K562 (cell line): ENCODE measurements at regions not wholly inside any gene's neighbourhood (a gene's known extent, or its start where the extent isn't known, plus 50 kb on each side); places are given as distances from the start of the nearest gene placed in this dataset.

ENCODE experiments used
- ATAC-seq: fragments of 200-7000 bp; cut with Tn5 transposase; 3 replicates; pipeline ENCODE4 v1.9.1; 2020; ENCODE audit warnings: moderate library complexity
- BruUV-seq: library from RNA; stranded (reverse); fragments of 400-500 nt; replicated peaks from 2 replicates; lab custom pipeline; 2021; lab: Mats Ljungman, UMichigan
- CTCF ChIA-PET: fragments of 300-600 bp; formaldehyde crosslinking; extraction: SDS; loops from one replicate; lab custom pipeline; 2021; ENCODE audit warnings: low intra/inter-chr PET ratio; lab: Yijun Ruan, JAX
- POLR2A ChIA-PET: fragments of 300-600, 350-650 bp; sonication (Branson Sonifier 250); formaldehyde crosslinking; extraction: SDS; loops from one replicate; lab custom pipeline; 2021; ENCODE audit warnings: antibody characterized with exemption, inconsistent platforms; lab: Yijun Ruan, JAX
- DNase-seq, 4 experiments: peaks; one replicate each; pipeline versions ENCODE4 v3.0.0 to v3.0.0-alpha.2; 2011 to 2018; ENCODE audit warnings: low spot score in 3 of 4, mixed read lengths in 3 of 4; ENCODE audit errors: extremely low read depth in 1 of 4
- FAIRE-seq: peaks from 2 replicates; lab custom pipeline; 2011; peaks lifted over from hg19 to GRCh38; lab: Jason Lieb, UNC
- H2AFZ ChIP-seq: 2 replicates; pipeline ENCODE4 v1.6.0; 2011; ENCODE audit warnings: low read depth, low read length, control low read depth, inconsistent platforms
- H3K27ac ChIP-seq: fragments of 200-600 bp; 3 replicates; pipeline ENCODE4 v1.8.0; 2011; ENCODE audit warnings: low read depth, mild to moderate bottlenecking, control low read depth, inconsistent platforms, low read length, moderate library complexity, mixed read lengths; ENCODE audit errors: extremely low read depth
- H3K27me3 ChIP-seq, 2 experiments: fragments of 300-600 bp in 1 of 2; 2 replicates in 1 of 2; 3 replicates in 1 of 2; pipeline versions ENCODE4 v1.6.0 to v1.8.0; 2011; ENCODE audit warnings: inconsistent platforms in 2 of 2, low read length in 2 of 2, mild to moderate bottlenecking in 1 of 2, mixed read lengths in 1 of 2, moderate library complexity in 1 of 2; ENCODE audit not compliant: control insufficient read depth in 2 of 2, insufficient read depth in 2 of 2
- H3K36me3 ChIP-seq: fragments of 300-600 bp; 3 replicates; pipeline ENCODE4 v1.8.0; 2011; ENCODE audit warnings: mild to moderate bottlenecking, low read length, inconsistent platforms; ENCODE audit not compliant: control insufficient read depth, insufficient read depth
- H3K4me1 ChIP-seq, 2 experiments: fragments of 200-600 bp in 1 of 2; replicated peaks in 1 of 2; 2 replicates in 1 of 2; 3 replicates in 1 of 2; pipeline versions ENCODE4 v1.5.1 to v1.8.0; 2011; ENCODE audit warnings: inconsistent platforms in 2 of 2, low read length in 2 of 2, mild to moderate bottlenecking in 1 of 2, mixed read lengths in 1 of 2, moderate library complexity in 1 of 2; ENCODE audit not compliant: control insufficient read depth in 2 of 2, insufficient read depth in 2 of 2
- H3K4me2 ChIP-seq: 2 replicates; pipeline ENCODE4 v1.6.1; 2011; ENCODE audit warnings: low read length, control low read depth, inconsistent platforms, mixed read lengths; ENCODE audit not compliant: insufficient read depth
- H3K4me3 ChIP-seq: fragments of 200-600 bp; sonication (generic), shearing (Covaris generic); 2 replicates; pipeline ENCODE4 v1.5.1; 2016; ENCODE audit warnings: control low read depth, inconsistent platforms
- H3K79me2 ChIP-seq: fragments of 200-600 bp; 3 replicates; pipeline ENCODE4 v1.8.0; 2011; ENCODE audit warnings: low read length, inconsistent platforms; ENCODE audit not compliant: control insufficient read depth, insufficient read depth
- H3K9ac ChIP-seq, 2 experiments: 2 replicates each; pipeline versions ENCODE4 v1.6.0 to v1.6.1; 2011; ENCODE audit warnings: low read depth in 2 of 2, low read length in 2 of 2, control low read depth in 1 of 2, inconsistent platforms in 1 of 2, mild to moderate bottlenecking in 1 of 2, mixed read lengths in 1 of 2; ENCODE audit not compliant: insufficient read depth in 1 of 2
- H3K9me1 ChIP-seq: one replicate; pipeline ENCODE4 v1.6.0; 2011; ENCODE audit warnings: inconsistent platforms, mild to moderate bottlenecking, low read length, moderate library complexity; ENCODE audit not compliant: control insufficient read depth, insufficient read depth
- H3K9me3 ChIP-seq: replicated peaks from 2 replicates; pipeline ENCODE4 v1.5.1; 2011; ENCODE audit warnings: low read depth, low read length, inconsistent platforms; ENCODE audit not compliant: control insufficient read depth, insufficient read depth
- H4K20me1 ChIP-seq: replicated peaks from 2 replicates; pipeline ENCODE4 v1.6.1; 2011; ENCODE audit warnings: low read length, inconsistent platforms, mixed read lengths; ENCODE audit not compliant: control insufficient read depth, insufficient read depth
- CBX8 ChIP-seq: fragments of 200-600 bp; sonication (generic); IDR thresholded peaks from 2 replicates; pipeline ENCODE4 v1.6.1; 2012; ENCODE audit warnings: borderline replicate concordance, mixed run types, low read depth, mild to moderate bottlenecking, moderate library complexity, mixed read lengths, low read length, control low read depth, inconsistent platforms; ENCODE audit not compliant: poor library complexity, severe bottlenecking; ENCODE audit errors: extremely low read depth
- CREBBP ChIP-seq: IDR thresholded peaks from one replicate; pipeline ENCODE4 v1.6.1; 2012; ENCODE audit warnings: low read depth, mild to moderate bottlenecking, control low read depth, inconsistent platforms, low read length
- CXXC5 ChIP-seq: fragments of 250-450 bp; sonication (Bioruptor Pico); IDR thresholded peaks from 2 replicates; pipeline ENCODE4 v1.8.0; 2022; ENCODE audit warnings: inconsistent platforms, mild to moderate bottlenecking, moderate library complexity
- FOXJ3 ChIP-seq: sonication (generic); formaldehyde crosslinking; IDR thresholded peaks from 2 replicates; pipeline ENCODE4 v1.4.0; 2020; ENCODE audit warnings: mild to moderate bottlenecking, missing genetic modification reagents
- FOXK1 ChIP-seq: sonication (generic); formaldehyde crosslinking; IDR thresholded peaks from 2 replicates; pipeline ENCODE4 v1.8.0; 2022; ENCODE audit warnings: missing genetic modification reagents, mild to moderate bottlenecking, borderline replicate concordance
- FOXM1 ChIP-seq, 2 experiments: fragments of 450-650 bp in 1 of 2; sonication (generic) in 1 of 2; formaldehyde crosslinking in 1 of 2; IDR thresholded peaks; 2 replicates each; pipeline versions ENCODE4 v1.6.1 to v1.9.0; 2017 to 2022; ENCODE audit warnings: low read depth in 2 of 2, mild to moderate bottlenecking in 2 of 2, missing genetic modification reagents in 1 of 2, moderate library complexity in 1 of 2
- HDAC8 ChIP-seq: fragments of 450-650 bp; IDR thresholded peaks from 2 replicates; pipeline ENCODE4 v1.6.1; 2016; ENCODE audit warnings: mild to moderate bottlenecking, missing genetic modification characterization, moderate library complexity, missing compliant biosample characterization
- MAFF ChIP-seq: IDR thresholded peaks from 2 replicates; pipeline ENCODE4 v1.6.1; 2012; ENCODE audit warnings: low read length, improper control_type of control experiment
- MEF2A ChIP-seq: IDR thresholded peaks from 2 replicates; pipeline ENCODE4 v1.6.1; 2011; ENCODE audit warnings: low read depth, mild to moderate bottlenecking, low read length, moderate library complexity; ENCODE audit not compliant: control insufficient read depth
- MXI1 ChIP-seq: IDR thresholded peaks from 2 replicates; pipeline ENCODE4 v1.6.1; 2011; ENCODE audit warnings: low read depth, mild to moderate bottlenecking, improper control_type of control experiment, low read length
- NCOA1 ChIP-seq: fragments of 450-650 bp; IDR thresholded peaks from 2 replicates; pipeline ENCODE4 v1.6.1; 2016; ENCODE audit warnings: low read depth
- PTBP1 ChIP-seq: fragments of 200-400 bp; formaldehyde crosslinking; IDR thresholded peaks from 2 replicates; pipeline ENCODE4 v1.6.1; 2017; ENCODE audit warnings: low read depth, low read length
- PTTG1 ChIP-seq: fragments of 450-650 bp; IDR thresholded peaks from 2 replicates; pipeline ENCODE4 v1.6.1; 2016; ENCODE audit warnings: low read depth, mild to moderate bottlenecking, missing genetic modification characterization, missing compliant biosample characterization
- SMAD3 ChIP-seq: fragments of 450-650 bp; formaldehyde crosslinking; conservative IDR thresholded peaks from 2 replicates; pipeline ENCODE4 v1.4.0; 2020; ENCODE audit warnings: mild to moderate bottlenecking
- SREBF2 ChIP-seq: sonication (generic); formaldehyde crosslinking; IDR thresholded peaks from 2 replicates; pipeline ENCODE4 v1.4.0; 2020; ENCODE audit warnings: mild to moderate bottlenecking, missing genetic modification reagents
- TEAD4 ChIP-seq, 2 experiments: sonication (generic) in 1 of 2; formaldehyde crosslinking in 1 of 2; IDR thresholded peaks; 2 replicates each; pipeline versions ENCODE4 v1.6.1 to v1.8.0; 2012 to 2022; ENCODE audit warnings: borderline replicate concordance in 1 of 2, inconsistent platforms in 1 of 2, low read length in 1 of 2, mild to moderate bottlenecking in 1 of 2, missing genetic modification reagents in 1 of 2
- ZNF583 ChIP-seq: fragments of 250-450 bp; sonication (Bioruptor Pico); IDR thresholded peaks from 2 replicates; pipeline ENCODE4 v1.4.0; 2020
- ZNF696 ChIP-seq: fragments of 250-450 bp; sonication (Bioruptor Pico); conservative IDR thresholded peaks from 2 replicates; pipeline ENCODE4 v1.4.0; 2020; ENCODE audit warnings: mild to moderate bottlenecking, moderate library complexity
- WGBS: fragments of 100-300 bp; shearing (Covaris generic); methylation state at CpG from one replicate; pipeline ENCODE4 v1.1.6; 2016; ENCODE audit warnings: low coverage, mixed read lengths; ENCODE audit not compliant: insufficient coverage; ENCODE audit errors: missing lambda C conversion rate; 5-methylcytosine and 5-hydroxymethylcytosine counted together
- in situ Hi-C: fragments of 300-500 bp; cut with MboI; formaldehyde crosslinking; loops from 4 replicates; pipeline ENCODE4 v1.15.0; 2018; ENCODE audit warnings: inconsistent platforms, mixed read lengths
- intact Hi-C: fragments of 100-400 bp; cut with micrococcal nuclease; formaldehyde crosslinking; loops from 2 replicates; pipeline ENCODE4 v1.14.2; 2022
- TF ChIP-seq, protein P1 (sequence below): fragments of 250-450 bp; sonication (Bioruptor Pico); IDR thresholded peaks from 2 replicates; pipeline ENCODE4 v1.5.0; 2022; ENCODE audit warnings: mild to moderate bottlenecking

- no peaks in the 10 kb centered on the region; a peak in 1 of 5 replicates for H3K27me3 ChIP-seq
- no peaks in the 10 kb centered on the region for H3K36me3 ChIP-seq
- in situ Hi-C loops: no loop called here
- CTCF ChIA-PET: no interaction called here
- no peak overlapping the region for H2AFZ ChIP-seq
- intact Hi-C loops: loop anchor here (10.0 kb wide), 1 partner anchor 109 kb away; no protein-coding TSS in a partner anchor
- no peak overlapping the region for H3K27ac ChIP-seq
- H3K9ac ChIP-seq: no peak overlapping the region
- no peaks in the 10 kb centered on the region for H3K79me2 ChIP-seq
- no peak for TF ChIP-seq FOXM1 (IDR thresholded peaks at IDR 0.05; ENCODE audit: low read depth)
- no peak for TF ChIP-seq FOXM1 (CRISPR knock-in tag; IDR thresholded peaks at IDR 0.05; ENCODE audit: low read depth)
- no peak for TF ChIP-seq FOXK1 (CRISPR knock-in tag)
- no peak for TF ChIP-seq PTBP1
- TF ChIP-seq TEAD4 (IDR thresholded peaks at IDR 0.05; ENCODE audit: low read length): no peak
- no peak for TF ChIP-seq TEAD4 (CRISPR knock-in tag; IDR thresholded peaks at IDR 0.05; ENCODE audit: borderline replicate concordance)
- TF ChIP-seq MAFF: no peak
- TF ChIP-seq HDAC8 (tag): no peak
- no peak for TF ChIP-seq CREBBP
- TF ChIP-seq, protein P1, sequence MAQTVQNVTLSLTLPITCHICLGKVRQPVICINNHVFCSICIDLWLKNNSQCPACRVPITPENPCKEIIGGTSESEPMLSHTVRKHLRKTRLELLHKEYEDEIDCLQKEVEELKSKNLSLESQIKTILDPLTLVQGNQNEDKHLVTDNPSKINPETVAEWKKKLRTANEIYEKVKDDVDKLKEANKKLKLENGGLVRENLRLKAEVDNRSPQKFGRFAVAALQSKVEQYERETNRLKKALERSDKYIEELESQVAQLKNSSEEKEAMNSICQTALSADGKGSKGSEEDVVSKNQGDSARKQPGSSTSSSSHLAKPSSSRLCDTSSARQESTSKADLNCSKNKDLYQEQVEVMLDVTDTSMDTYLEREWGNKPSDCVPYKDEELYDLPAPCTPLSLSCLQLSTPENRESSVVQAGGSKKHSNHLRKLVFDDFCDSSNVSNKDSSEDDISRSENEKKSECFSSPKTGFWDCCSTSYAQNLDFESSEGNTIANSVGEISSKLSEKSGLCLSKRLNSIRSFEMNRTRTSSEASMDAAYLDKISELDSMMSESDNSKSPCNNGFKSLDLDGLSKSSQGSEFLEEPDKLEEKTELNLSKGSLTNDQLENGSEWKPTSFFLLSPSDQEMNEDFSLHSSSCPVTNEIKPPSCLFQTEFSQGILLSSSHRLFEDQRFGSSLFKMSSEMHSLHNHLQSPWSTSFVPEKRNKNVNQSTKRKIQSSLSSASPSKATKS (CRISPR knock-in tag): no peak
- no peak for TF ChIP-seq FOXJ3 (CRISPR knock-in tag)
- TF ChIP-seq PTTG1 (tag): no peak
- no peak for TF ChIP-seq NCOA1
- no peak for TF ChIP-seq MXI1
- TF ChIP-seq CXXC5: no peak
- no peak for TF ChIP-seq SMAD3 (CRISPR knock-in tag)
- TF ChIP-seq SREBF2: no peak
- TF ChIP-seq CBX8: no peak
- no peak for TF ChIP-seq MEF2A
- no peak for TF ChIP-seq ZNF696 (CRISPR knock-in tag)
- TF ChIP-seq ZNF583 (CRISPR knock-in tag): no peak
- POLR2A ChIA-PET: no interaction called here
- no peak for DNase-seq
- 4% methylated on average over 3 of the region's 3 CpGs for WGBS
- no peak overlapping the region for H3K4me2 ChIP-seq
- no TSS peak for BruUV-seq
- H3K9me3 ChIP-seq: no peaks in the 10 kb centered on the region
- ATAC-seq: no peak
- no peaks in the 10 kb centered on the region for H4K20me1 ChIP-seq
- no peak for FAIRE-seq
- no peak overlapping the region for H3K4me3 ChIP-seq
- H3K4me1 ChIP-seq: no peaks in the 10 kb centered on the region; a peak in 2 of 5 replicates
- H3K9me1 ChIP-seq: no peaks in the 10 kb centered on the region
Observed at GRCh38 chr9:88875400-88876120, 115.7 kb upstream of the S1PR3 start.
